Activated T-cell treated with anti-CD3 and anti-CD28 coated beads, Interleukin-2, amount 50 U/mL, for 72 hours (primary cell): ENCODE measurements at regions not wholly inside any gene's neighbourhood (a gene's known extent, or its start where the extent isn't known, plus 50 kb on each side); places are given as distances from the start of the nearest gene placed in this dataset.
"Not testable (repeated sequence)": the region's sequence is repeated elsewhere in the genome, so short reads cannot be mapped to it uniquely, and the experiment has no call there.

Experiments
- ATAC-seq, 2 donors: fragments of 150-1000 bp; cut with Tn5 transposase; replicated peaks in 1 of 2; 2 replicates each; pipeline ENCODE4 v1.10.0; 2021; ENCODE audit warnings: moderate library complexity in 2 of 2, mild to moderate bottlenecking in 1 of 2
- DNase-seq, 2 donors: peaks; one replicate each; pipeline ENCODE4 v3.0.0; 2021 to 2022; ENCODE audit warnings: mixed read lengths in 1 of 2
- H3K27ac Mint-ChIP-seq: one replicate; pipeline ENCODE4 v1.8.0; 2022; ENCODE audit warnings: mild to moderate bottlenecking, moderate library complexity, mixed read lengths
- H3K27me3 Mint-ChIP-seq: one replicate; pipeline ENCODE4 v1.8.0; 2022; ENCODE audit warnings: low read depth, mixed read lengths
- H3K36me3 Mint-ChIP-seq, 2 donors: one replicate each; pipeline ENCODE4 v1.8.0; 2022; ENCODE audit warnings: mixed read lengths in 2 of 2, mild to moderate bottlenecking in 1 of 2; ENCODE audit not compliant: insufficient read depth in 2 of 2
- H3K4me1 Mint-ChIP-seq: one replicate; pipeline ENCODE4 v1.8.0; 2022; ENCODE audit warnings: low read depth, mixed read lengths
- H3K4me3 Mint-ChIP-seq, 2 donors: one replicate each; pipeline ENCODE4 v1.8.0; 2022; ENCODE audit warnings: mild to moderate bottlenecking in 2 of 2, mixed read lengths in 2 of 2, moderate library complexity in 2 of 2
- H3K9me3 Mint-ChIP-seq, 2 donors: one replicate each; pipeline ENCODE4 v1.8.0; 2022; ENCODE audit warnings: mixed read lengths in 2 of 2

- Mint-ChIP-seq H3K4me1 (no peaks in the 10 kb centered on the region), H3K4me3 (no peak overlapping the region), H3K27ac (no peak overlapping the region), H3K27me3 (no peaks in the 10 kb centered on the region), H3K9me3 (peaks cover 5 to 8% of the 10 kb centered on the region in 2 donors), H3K36me3 (no peaks in the 10 kb centered on the region)
- ATAC-seq: no peak
- DNase-seq: no peak
Observed at GRCh38 chr5:12999667-13000066, 944.8 kb downstream of the DNAH5 start.

GRCh38 chr5:12985142-12985541, 959.3 kb downstream of the DNAH5 start:
- Mint-ChIP-seq H3K4me1 (no peaks in the 10 kb centered on the region), H3K27ac (no peak overlapping the region), H3K9me3 (peaks cover 6 to 16% of the 10 kb centered on the region in 2 donors), H3K27me3 (no peaks in the 10 kb centered on the region), H3K36me3 (no peaks in the 10 kb centered on the region), H3K4me3 (no peak overlapping the region)
- DNase-seq (no peak), ATAC-seq (no peak)

- H3K4me3 Mint-ChIP-seq: no peak overlapping the region
- ATAC-seq: no peak
- no peaks in the 10 kb centered on the region for H3K27me3 Mint-ChIP-seq
- no peak for DNase-seq
- no peak overlapping the region for H3K27ac Mint-ChIP-seq
- peaks cover 1 to 2% of the 10 kb centered on the region in 2 donors for H3K9me3 Mint-ChIP-seq
- no peaks in the 10 kb centered on the region for H3K4me1 Mint-ChIP-seq
- no peaks in the 10 kb centered on the region for H3K36me3 Mint-ChIP-seq
Observed at GRCh38 chr5:12974856-12975255, 969.6 kb downstream of the DNAH5 start.

- Mint-ChIP-seq H3K4me3 (no peak overlapping the region), H3K36me3 (no peaks in the 10 kb centered on the region)
Observed at GRCh38 chr5:12965804-12966203, 978.7 kb downstream of the DNAH5 start.

GRCh38 chr5:12959713-12960112, 984.8 kb downstream of the DNAH5 start:
- ATAC-seq: no peak
- H3K27ac Mint-ChIP-seq: no peak overlapping the region

More at GRCh38 chr5:12965804-12966203, 978.7 kb downstream of the DNAH5 start:
- H3K9me3 Mint-ChIP-seq: peaks cover under 1 to 7% of the 10 kb centered on the region in 2 donors
- H3K27ac Mint-ChIP-seq: no peak overlapping the region
- no peak for ATAC-seq
- no peaks in the 10 kb centered on the region for H3K4me1 Mint-ChIP-seq
- H3K27me3 Mint-ChIP-seq: no peaks in the 10 kb centered on the region
- DNase-seq: no peak

GRCh38 chr5:12952409-12952808, 992.1 kb downstream of the DNAH5 start:
- Mint-ChIP-seq H3K36me3 (no peaks in the 10 kb centered on the region), H3K27ac (no peak overlapping the region), H3K27me3 (no peaks in the 10 kb centered on the region), H3K4me3 (no peak overlapping the region), H3K9me3 (peaks cover 5 to 8% of the 10 kb centered on the region in 2 donors), H3K4me1 (no peaks in the 10 kb centered on the region)
- ATAC-seq (no peak), DNase-seq (no peak)

More at GRCh38 chr5:12959713-12960112, 984.8 kb downstream of the DNAH5 start:
- peaks cover 2 to 4% of the 10 kb centered on the region in 2 donors for H3K9me3 Mint-ChIP-seq
- no peaks in the 10 kb centered on the region for H3K4me1 Mint-ChIP-seq
- no peaks in the 10 kb centered on the region for H3K36me3 Mint-ChIP-seq
- no peaks in the 10 kb centered on the region for H3K27me3 Mint-ChIP-seq
- H3K4me3 Mint-ChIP-seq: no peak overlapping the region
- DNase-seq: no peak

- H3K9me3 Mint-ChIP-seq: peaks cover 7 to 8% of the 10 kb centered on the region in 2 donors
- H3K27ac Mint-ChIP-seq: no peak overlapping the region
- H3K36me3 Mint-ChIP-seq: no peaks in the 10 kb centered on the region
- H3K27me3 Mint-ChIP-seq: no peaks in the 10 kb centered on the region
- ATAC-seq (no peak), DNase-seq (no peak)
- no peaks in the 10 kb centered on the region for H3K4me1 Mint-ChIP-seq
- H3K4me3 Mint-ChIP-seq: no peak overlapping the region
Observed at GRCh38 chr5:12951846-12952245, 992.6 kb downstream of the DNAH5 start.

GRCh38 chr5:12947379-12947778, 997.1 kb downstream of the DNAH5 start:
- Mint-ChIP-seq H3K4me3 (no peak overlapping the region), H3K9me3 (peaks cover 11 to 12% of the 10 kb centered on the region in 2 donors), H3K4me1 (no peaks in the 10 kb centered on the region), H3K27me3 (no peaks in the 10 kb centered on the region), H3K27ac (no peak overlapping the region), H3K36me3 (peaks cover 0 to 1% of the 10 kb centered on the region in 2 donors)
- no peak for DNase-seq
- no peak for ATAC-seq

- DNase-seq, H3K27ac Mint-ChIP-seq, H3K4me1 Mint-ChIP-seq, H3K27me3 Mint-ChIP-seq, H3K4me3 Mint-ChIP-seq, ATAC-seq, H3K36me3 Mint-ChIP-seq: not testable (repeated sequence)
- H3K9me3 Mint-ChIP-seq: peaks cover 9 to 11% of the 10 kb centered on the region in 2 donors
Observed at GRCh38 chr5:12945477-12945876, 999.0 kb downstream of the DNAH5 start.

- H3K36me3 Mint-ChIP-seq: no peaks in the 10 kb centered on the region
- ATAC-seq: no peak
- no peaks in the 10 kb centered on the region for H3K4me1 Mint-ChIP-seq
Observed at GRCh38 chr5:12936221-12936620, 1008.3 kb downstream of the DNAH5 start.

GRCh38 chr5:12934722-12935121, 1009.8 kb downstream of the DNAH5 start:
- Mint-ChIP-seq H3K9me3 (peaks cover 3 to 6% of the 10 kb centered on the region in 2 donors), H3K4me3 (no peak overlapping the region), H3K4me1 (no peaks in the 10 kb centered on the region), H3K27me3 (no peaks in the 10 kb centered on the region), H3K36me3 (no peaks in the 10 kb centered on the region), H3K27ac (no peak overlapping the region)
- no peak for DNase-seq
- ATAC-seq: no peak

More at GRCh38 chr5:12936221-12936620, 1008.3 kb downstream of the DNAH5 start:
- no peak for DNase-seq
- H3K27ac Mint-ChIP-seq: no peak overlapping the region
- H3K4me3 Mint-ChIP-seq: no peak overlapping the region
- H3K9me3 Mint-ChIP-seq: peaks cover 1 to 4% of the 10 kb centered on the region in 2 donors
- no peaks in the 10 kb centered on the region for H3K27me3 Mint-ChIP-seq

- Mint-ChIP-seq H3K27ac (no peak overlapping the region), H3K9me3 (peaks cover 5 to 8% of the 10 kb centered on the region in 2 donors), H3K27me3 (no peaks in the 10 kb centered on the region), H3K4me1 (no peaks in the 10 kb centered on the region), H3K36me3 (peaks cover 0 to 1% of the 10 kb centered on the region in 2 donors), H3K4me3 (no peak overlapping the region)
- DNase-seq (no peak), ATAC-seq (no peak)
Observed at GRCh38 chr5:12920527-12920926, 1016.3 kb upstream of the CTNND2 start.

GRCh38 chr5:12911156-12911555, 1006.9 kb upstream of the CTNND2 start:
- Mint-ChIP-seq H3K36me3 (no peaks in the 10 kb centered on the region), H3K4me3 (no peak overlapping the region), H3K27me3 (no peaks in the 10 kb centered on the region), H3K27ac (no peak overlapping the region), H3K4me1 (no peaks in the 10 kb centered on the region), H3K9me3 (peaks cover 3 to 11% of the 10 kb centered on the region in 2 donors)
- ATAC-seq (no peak), DNase-seq (no peak)

GRCh38 chr5:12910641-12911040, 1006.4 kb upstream of the CTNND2 start:
- no peaks in the 10 kb centered on the region for H3K4me1 Mint-ChIP-seq
- ATAC-seq (no peak), DNase-seq (no peak)
- H3K4me3 Mint-ChIP-seq: no peak overlapping the region
- no peaks in the 10 kb centered on the region for H3K27me3 Mint-ChIP-seq
- peaks cover 3 to 10% of the 10 kb centered on the region in 2 donors for H3K9me3 Mint-ChIP-seq
- H3K27ac Mint-ChIP-seq: no peak overlapping the region
- H3K36me3 Mint-ChIP-seq: no peaks in the 10 kb centered on the region
